ENCODE measurements at regions not wholly inside any gene's neighbourhood (a gene's known extent, or its start where the extent isn't known, plus 50 kb on each side); places are given as distances from the start of the nearest gene placed in this dataset.

DNA sequence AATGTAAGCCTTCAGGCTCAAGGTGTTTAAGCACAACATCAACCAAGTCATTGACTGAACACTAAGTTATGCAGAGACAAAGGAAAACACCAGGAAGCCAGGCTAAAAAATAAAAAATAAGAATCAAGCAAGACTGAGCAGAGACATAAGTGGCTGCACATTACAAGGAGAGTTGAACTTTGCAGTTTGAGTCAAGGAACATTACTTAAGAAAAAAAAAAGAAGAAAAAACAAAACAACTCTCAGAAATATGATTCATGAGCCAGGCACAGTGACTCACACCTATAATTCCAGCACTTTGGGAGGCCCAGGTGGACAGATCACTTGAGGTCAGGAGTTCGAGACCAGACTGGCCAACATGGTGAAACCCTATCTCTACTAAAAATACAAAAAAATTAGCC is 168.1 kb downstream of the C16orf95 start:
- TF ChIP-seq, protein P1, sequence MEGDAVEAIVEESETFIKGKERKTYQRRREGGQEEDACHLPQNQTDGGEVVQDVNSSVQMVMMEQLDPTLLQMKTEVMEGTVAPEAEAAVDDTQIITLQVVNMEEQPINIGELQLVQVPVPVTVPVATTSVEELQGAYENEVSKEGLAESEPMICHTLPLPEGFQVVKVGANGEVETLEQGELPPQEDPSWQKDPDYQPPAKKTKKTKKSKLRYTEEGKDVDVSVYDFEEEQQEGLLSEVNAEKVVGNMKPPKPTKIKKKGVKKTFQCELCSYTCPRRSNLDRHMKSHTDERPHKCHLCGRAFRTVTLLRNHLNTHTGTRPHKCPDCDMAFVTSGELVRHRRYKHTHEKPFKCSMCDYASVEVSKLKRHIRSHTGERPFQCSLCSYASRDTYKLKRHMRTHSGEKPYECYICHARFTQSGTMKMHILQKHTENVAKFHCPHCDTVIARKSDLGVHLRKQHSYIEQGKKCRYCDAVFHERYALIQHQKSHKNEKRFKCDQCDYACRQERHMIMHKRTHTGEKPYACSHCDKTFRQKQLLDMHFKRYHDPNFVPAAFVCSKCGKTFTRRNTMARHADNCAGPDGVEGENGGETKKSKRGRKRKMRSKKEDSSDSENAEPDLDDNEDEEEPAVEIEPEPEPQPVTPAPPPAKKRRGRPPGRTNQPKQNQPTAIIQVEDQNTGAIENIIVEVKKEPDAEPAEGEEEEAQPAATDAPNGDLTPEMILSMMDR (IDR thresholded peaks at IDR 0.05; ENCODE audit: poor library complexity): no peak
- TF ChIP-seq EZH2 (IDR thresholded peaks at IDR 0.05; ENCODE audit: borderline replicate concordance) (no peak), EZH2phosphoT487 (IDR thresholded peaks at IDR 0.05; ENCODE audit: low read depth, severe bottlenecking, unreplicated experiment) (no peak)

Data from hepatocyte (in vitro differentiated cells).